Activated gamma-delta T cell treated with anti-CD3 and anti-CD28 coated beads, Interleukin-2, amount 50 U/mL, for 16 hours (primary cell): ENCODE measurements at regions not wholly inside any gene's neighbourhood (a gene's known extent, or its start where the extent isn't known, plus 50 kb on each side); places are given as distances from the start of the nearest gene placed in this dataset.
"Not testable (repeated sequence)": the region's sequence is repeated elsewhere in the genome, so short reads cannot be mapped to it uniquely, and the experiment has no call there.

Source experiments
- DNase-seq: peaks from one replicate; pipeline ENCODE4 v3.0.0-alpha.2; 2020; ENCODE audit warnings: low read depth

- DNase-seq: no peak
Observed at GRCh38 chr13:90453342-90453741, 894.1 kb upstream of the MIR17HG start.

GRCh38 chr13:90454002-90454636 is 893.4 kb upstream of the MIR17HG start:
- DNase-seq: no peak

GRCh38 chr13:90455067-90455466 is 892.4 kb upstream of the MIR17HG start:
- DNase-seq: no peak

GRCh38 chr13:90455823-90456222 is 891.7 kb upstream of the MIR17HG start:
- no peak for DNase-seq

- DNase-seq: no peak
Observed at GRCh38 chr13:90461398-90461797, 886.1 kb upstream of the MIR17HG start.

- DNase-seq: no peak
Observed at GRCh38 chr13:90477216-90477615, 870.3 kb upstream of the MIR17HG start.

GRCh38 chr13:90483906-90484305 is 863.6 kb upstream of the MIR17HG start:
- DNase-seq: no peak

GRCh38 chr13:90485436-90485835 is 862.1 kb upstream of the MIR17HG start:
- DNase-seq: no peak

GRCh38 chr13:90492872-90493271 is 854.6 kb upstream of the MIR17HG start:
- no peak for DNase-seq

- DNase-seq: no peak
Observed at GRCh38 chr13:90493667-90494066, 853.8 kb upstream of the MIR17HG start.

GRCh38 chr13:90494849-90495248 is 852.6 kb upstream of the MIR17HG start:
- DNase-seq: not testable (repeated sequence)

- no peak for DNase-seq
Observed at GRCh38 chr13:90498096-90498495, 849.4 kb upstream of the MIR17HG start.

GRCh38 chr13:90498816-90499215 is 848.7 kb upstream of the MIR17HG start:
- DNase-seq: no peak

- no peak for DNase-seq
Observed at GRCh38 chr13:90500569-90500968, 846.9 kb upstream of the MIR17HG start.

GRCh38 chr13:90502153-90502552 is 845.3 kb upstream of the MIR17HG start:
- no peak for DNase-seq

- no peak for DNase-seq
Observed at GRCh38 chr13:90502762-90503161, 844.7 kb upstream of the MIR17HG start.

- DNase-seq: no peak
Observed at GRCh38 chr13:90510319-90510718, 837.2 kb upstream of the MIR17HG start.

GRCh38 chr13:90511903-90512302 is 835.6 kb upstream of the MIR17HG start:
- no peak for DNase-seq

- DNase-seq: not testable (repeated sequence)
Observed at GRCh38 chr13:90514712-90515111, 832.8 kb upstream of the MIR17HG start.

- no peak for DNase-seq
Observed at GRCh38 chr13:90518417-90518816, 829.1 kb upstream of the MIR17HG start.

- DNase-seq: no peak
Observed at GRCh38 chr13:90519157-90519556, 828.3 kb upstream of the MIR17HG start.

- DNase-seq: no peak
Observed at GRCh38 chr13:90526711-90527110, 820.8 kb upstream of the MIR17HG start.

- no peak for DNase-seq
Observed at GRCh38 chr13:90531744-90532143, 815.7 kb upstream of the MIR17HG start.

GRCh38 chr13:90532861-90533492 is 814.5 kb upstream of the MIR17HG start:
- no peak for DNase-seq
